AG10803 (cell line): ENCODE measurements at regions not wholly inside any gene's neighbourhood (a gene's known extent, or its start where the extent isn't known, plus 50 kb on each side); places are given as distances from the start of the nearest gene placed in this dataset.

Experiments
- DNase-seq: peaks from one replicate; pipeline ENCODE4 v3.0.0; 2010; ENCODE audit warnings: low read depth
- H3K4me3 ChIP-seq: 2 replicates; pipeline ENCODE4 v1.5.1; 2011; ENCODE audit warnings: mild to moderate bottlenecking, low read length, control low read depth
- CTCF ChIP-seq: conservative IDR thresholded peaks from 2 replicates; pipeline ENCODE4 v1.5.1; 2011; ENCODE audit warnings: mild to moderate bottlenecking, low read length, control low read depth, inconsistent platforms

GRCh38 chr1:163013826-163014600, 55.1 kb upstream of the RGS4 start:
- H3K4me3 ChIP-seq: no peak overlapping the region
- DNase-seq: no peak
- no peak for TF ChIP-seq CTCF

GRCh38 chr1:163006051-163006834, 62.9 kb upstream of the RGS4 start:
- no peak for TF ChIP-seq CTCF
- no peak for DNase-seq
- no peak overlapping the region for H3K4me3 ChIP-seq

GRCh38 chr1:162997499-162998285, 71.5 kb upstream of the RGS4 start:
- no peak overlapping the region for H3K4me3 ChIP-seq
- TF ChIP-seq CTCF: no peak
- peak; percentile 73 for DNase-seq

- H3K4me3 ChIP-seq: no peak overlapping the region
- TF ChIP-seq CTCF: no peak
- DNase-seq: no peak
Observed at GRCh38 chr1:162996261-162996660, 72.9 kb upstream of the RGS4 start.

GRCh38 chr1:162994921-162995320, 74.2 kb upstream of the RGS4 start:
- no peak overlapping the region for H3K4me3 ChIP-seq
- TF ChIP-seq CTCF: no peak
- DNase-seq: peak; percentile 33

- peak; percentile 65 for DNase-seq
- TF ChIP-seq CTCF: no peak
- H3K4me3 ChIP-seq: no peak overlapping the region
Observed at GRCh38 chr1:162993846-162994245, 75.3 kb upstream of the RGS4 start.
